GM21825 (cell line): ENCODE measurements at regions not wholly inside any gene's neighbourhood (a gene's known extent, or its start where the extent isn't known, plus 50 kb on each side); places are given as distances from the start of the nearest gene placed in this dataset.

Experiments
- ATAC-seq: cut with Tn5 transposase; IDR thresholded peaks from one replicate; pipeline ENCODE4 v1.9.1; 2021; ENCODE audit warnings: mild to moderate bottlenecking, moderate library complexity; ENCODE audit not compliant: unreplicated experiment

- no peak for ATAC-seq
These were observed 84.2 kb downstream of the ACKR3 start for GRCh38 chr2:236653863-236654262.

GRCh38 chr2:236654496-236654895 lies 84.9 kb downstream of the ACKR3 start:
- ATAC-seq: no peak

GRCh38 chr2:236656166-236656565 lies 86.5 kb downstream of the ACKR3 start:
- ATAC-seq: no peak

GRCh38 chr2:236656721-236657120 lies 87.1 kb downstream of the ACKR3 start:
- no peak for ATAC-seq

GRCh38 chr2:236657215-236657614 lies 87.6 kb downstream of the ACKR3 start:
- no peak for ATAC-seq

- ATAC-seq: no peak
These were observed 88.2 kb downstream of the ACKR3 start for GRCh38 chr2:236657801-236658200.

- no peak for ATAC-seq
These were observed 89.5 kb downstream of the ACKR3 start for GRCh38 chr2:236658974-236659757.

GRCh38 chr2:236659758-236660150 lies 90.1 kb downstream of the ACKR3 start:
- ATAC-seq: no peak

- ATAC-seq: no peak
These were observed 91.6 kb downstream of the ACKR3 start for GRCh38 chr2:236661061-236661761.

- no peak for ATAC-seq
These were observed 92.1 kb downstream of the ACKR3 start for GRCh38 chr2:236661762-236662110.

- no peak for ATAC-seq
These were observed 92.9 kb downstream of the ACKR3 start for GRCh38 chr2:236662231-236663185.

- no peak for ATAC-seq
These were observed 93.9 kb downstream of the ACKR3 start for GRCh38 chr2:236663287-236664101.

- no peak for ATAC-seq
These were observed 94.5 kb downstream of the ACKR3 start for GRCh38 chr2:236664136-236664535.

GRCh38 chr2:236665101-236665500 lies 95.5 kb downstream of the ACKR3 start:
- no peak for ATAC-seq

- ATAC-seq: no peak
These were observed 96.0 kb downstream of the ACKR3 start for GRCh38 chr2:236665572-236666118.

- no peak for ATAC-seq
These were observed 97.1 kb downstream of the ACKR3 start for GRCh38 chr2:236666646-236667204.

- no peak for ATAC-seq
These were observed 97.9 kb downstream of the ACKR3 start for GRCh38 chr2:236667526-236667925.

GRCh38 chr2:236668531-236668969 lies 98.9 kb downstream of the ACKR3 start:
- no peak for ATAC-seq

GRCh38 chr2:236670235-236670620 lies 100.6 kb downstream of the ACKR3 start:
- no peak for ATAC-seq
